K562 (cell line): ENCODE measurements at regions not wholly inside any gene's neighbourhood (a gene's known extent, or its start where the extent isn't known, plus 50 kb on each side); places are given as distances from the start of the nearest gene placed in this dataset.
"Not testable (repeated sequence)": the region's sequence is repeated elsewhere in the genome, so short reads cannot be mapped to it uniquely, and the experiment has no call there.

Source experiments
- FOSL1 ChIP-seq: fragments of 200-800 bp; sonication (Bioruptor generic); conservative IDR thresholded peaks from 2 replicates; pipeline ENCODE4 v1.6.1; 2016; ENCODE audit warnings: missing genetic modification characterization, missing compliant biosample characterization
- HNRNPUL1 ChIP-seq: fragments of 200-400 bp; formaldehyde crosslinking; IDR thresholded peaks from 2 replicates; pipeline ENCODE4 v1.6.1; 2017; ENCODE audit warnings: low read length
- MAZ ChIP-seq, 2 experiments: fragments of 450-650 bp in 1 of 2; sonication (generic) in 1 of 2; formaldehyde crosslinking; IDR thresholded peaks in 1 of 2; conservative IDR thresholded peaks in 1 of 2; 2 replicates each; pipeline versions ENCODE4 v1.4.0 to v1.5.0; 2020; ENCODE audit warnings: mild to moderate bottlenecking in 1 of 2, missing genetic modification reagents in 1 of 2
- NFIC ChIP-seq: fragments of 450-650 bp; IDR thresholded peaks from 2 replicates; pipeline ENCODE4 v1.6.1; 2017; ENCODE audit warnings: mild to moderate bottlenecking, inconsistent platforms
- SMARCE1 ChIP-seq: fragments of 450-650 bp; IDR thresholded peaks from 2 replicates; pipeline ENCODE4 v1.7.1; 2016; ENCODE audit warnings: mild to moderate bottlenecking
- ZNF133 ChIP-seq: fragments of 250-450 bp; sonication (Bioruptor Pico); IDR thresholded peaks from 2 replicates; pipeline ENCODE4 v1.4.0; 2020; ENCODE audit warnings: mild to moderate bottlenecking
- TF ChIP-seq, protein P1 (sequence below): fragments of 450-650 bp; IDR thresholded peaks from 2 replicates; pipeline ENCODE4 v1.6.1; 2016; ENCODE audit warnings: missing biosample characterization, missing genetic modification characterization
- TF ChIP-seq, protein P2 (sequence below): sonication (generic); formaldehyde crosslinking; IDR thresholded peaks from 2 replicates; pipeline ENCODE4 v1.8.0; 2022; ENCODE audit warnings: missing genetic modification reagents, mild to moderate bottlenecking, borderline replicate concordance

GRCh38 chr4:169894767-169895166 lies 131.4 kb downstream of the MFAP3L start:
- TF ChIP-seq, protein P1, sequence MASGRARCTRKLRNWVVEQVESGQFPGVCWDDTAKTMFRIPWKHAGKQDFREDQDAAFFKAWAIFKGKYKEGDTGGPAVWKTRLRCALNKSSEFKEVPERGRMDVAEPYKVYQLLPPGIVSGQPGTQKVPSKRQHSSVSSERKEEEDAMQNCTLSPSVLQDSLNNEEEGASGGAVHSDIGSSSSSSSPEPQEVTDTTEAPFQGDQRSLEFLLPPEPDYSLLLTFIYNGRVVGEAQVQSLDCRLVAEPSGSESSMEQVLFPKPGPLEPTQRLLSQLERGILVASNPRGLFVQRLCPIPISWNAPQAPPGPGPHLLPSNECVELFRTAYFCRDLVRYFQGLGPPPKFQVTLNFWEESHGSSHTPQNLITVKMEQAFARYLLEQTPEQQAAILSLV (tag): not testable (repeated sequence)
- TF ChIP-seq, protein P2, sequence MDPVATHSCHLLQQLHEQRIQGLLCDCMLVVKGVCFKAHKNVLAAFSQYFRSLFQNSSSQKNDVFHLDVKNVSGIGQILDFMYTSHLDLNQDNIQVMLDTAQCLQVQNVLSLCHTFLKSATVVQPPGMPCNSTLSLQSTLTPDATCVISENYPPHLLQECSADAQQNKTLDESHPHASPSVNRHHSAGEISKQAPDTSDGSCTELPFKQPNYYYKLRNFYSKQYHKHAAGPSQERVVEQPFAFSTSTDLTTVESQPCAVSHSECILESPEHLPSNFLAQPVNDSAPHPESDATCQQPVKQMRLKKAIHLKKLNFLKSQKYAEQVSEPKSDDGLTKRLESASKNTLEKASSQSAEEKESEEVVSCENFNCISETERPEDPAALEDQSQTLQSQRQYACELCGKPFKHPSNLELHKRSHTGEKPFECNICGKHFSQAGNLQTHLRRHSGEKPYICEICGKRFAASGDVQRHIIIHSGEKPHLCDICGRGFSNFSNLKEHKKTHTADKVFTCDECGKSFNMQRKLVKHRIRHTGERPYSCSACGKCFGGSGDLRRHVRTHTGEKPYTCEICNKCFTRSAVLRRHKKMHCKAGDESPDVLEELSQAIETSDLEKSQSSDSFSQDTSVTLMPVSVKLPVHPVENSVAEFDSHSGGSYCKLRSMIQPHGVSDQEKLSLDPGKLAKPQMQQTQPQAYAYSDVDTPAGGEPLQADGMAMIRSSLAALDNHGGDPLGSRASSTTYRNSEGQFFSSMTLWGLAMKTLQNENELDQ: not testable (repeated sequence)
- not testable (repeated sequence) for TF ChIP-seq MAZ (CRISPR knock-in tag; conservative IDR thresholded peaks at IDR 0.05 in 1 of 2, IDR thresholded peaks at IDR 0.05 in 1 of 2); NFIC; HNRNPUL1; ZNF133 (CRISPR knock-in tag); SMARCE1; FOSL1 (tag)
